ENCODE measurements at regions not wholly inside any gene's neighbourhood (a gene's known extent, or its start where the extent isn't known, plus 50 kb on each side); places are given as distances from the start of the nearest gene placed in this dataset.

GRCh38 chr13:94776300-94776699 lies 64.0 kb upstream of the SOX21 start:
- Histone ChIP-seq H3K9me3 (ENCODE audit: control insufficient read depth, low read depth, low read length) (no peaks in the 10 kb centered on the region), H3K27ac (ENCODE audit: low read length) (no peak overlapping the region), H3K4me3 (ENCODE audit: low read length) (no peak overlapping the region), H3K27me3 (ENCODE audit: control insufficient read depth, insufficient read depth, low read length) (no peaks in the 10 kb centered on the region), H3K36me3 (ENCODE audit: control insufficient read depth, low read depth, low read length) (no peaks in the 10 kb centered on the region), H3K9ac (ENCODE audit: low read length) (no peak overlapping the region), H3K4me1 (ENCODE audit: control insufficient read depth, low read depth, low read length) (peaks cover 15% of the 10 kb centered on the region)

DNA sequence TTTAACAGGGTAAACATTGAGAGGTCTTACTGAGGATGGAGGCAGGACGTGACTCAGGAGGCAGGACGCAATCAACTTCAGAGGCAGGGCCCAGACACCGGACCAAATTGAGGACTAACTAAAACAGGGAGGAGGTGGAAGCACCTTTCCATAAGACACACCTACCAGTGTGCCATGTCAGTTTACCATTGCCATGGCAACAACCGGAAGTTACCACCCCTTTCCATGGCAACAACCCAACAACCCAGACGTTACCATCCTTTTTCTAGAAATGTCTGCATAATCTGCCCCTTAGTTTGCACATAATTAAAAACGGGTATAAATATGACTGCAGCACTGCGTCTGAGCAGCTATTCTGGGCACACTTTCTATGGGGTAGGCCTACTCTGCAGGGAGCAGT lies 53.5 kb upstream of the SOX21 start:
- no peaks in the 10 kb centered on the region for H3K9me3 ChIP-seq (ENCODE audit: control insufficient read depth, low read depth, low read length)
- no peak overlapping the region for H3K27ac ChIP-seq (ENCODE audit: low read length)
- H3K9ac ChIP-seq (ENCODE audit: low read length) = no peak overlapping the region
- peaks cover 21% of the 10 kb centered on the region for H3K4me1 ChIP-seq (ENCODE audit: control insufficient read depth, low read depth, low read length)
- H3K27me3 ChIP-seq (ENCODE audit: control insufficient read depth, insufficient read depth, low read length) = no peaks in the 10 kb centered on the region
- no peaks in the 10 kb centered on the region for H3K36me3 ChIP-seq (ENCODE audit: control insufficient read depth, low read depth, low read length)
- H3K4me3 ChIP-seq (ENCODE audit: low read length) = no peak overlapping the region

DNA sequence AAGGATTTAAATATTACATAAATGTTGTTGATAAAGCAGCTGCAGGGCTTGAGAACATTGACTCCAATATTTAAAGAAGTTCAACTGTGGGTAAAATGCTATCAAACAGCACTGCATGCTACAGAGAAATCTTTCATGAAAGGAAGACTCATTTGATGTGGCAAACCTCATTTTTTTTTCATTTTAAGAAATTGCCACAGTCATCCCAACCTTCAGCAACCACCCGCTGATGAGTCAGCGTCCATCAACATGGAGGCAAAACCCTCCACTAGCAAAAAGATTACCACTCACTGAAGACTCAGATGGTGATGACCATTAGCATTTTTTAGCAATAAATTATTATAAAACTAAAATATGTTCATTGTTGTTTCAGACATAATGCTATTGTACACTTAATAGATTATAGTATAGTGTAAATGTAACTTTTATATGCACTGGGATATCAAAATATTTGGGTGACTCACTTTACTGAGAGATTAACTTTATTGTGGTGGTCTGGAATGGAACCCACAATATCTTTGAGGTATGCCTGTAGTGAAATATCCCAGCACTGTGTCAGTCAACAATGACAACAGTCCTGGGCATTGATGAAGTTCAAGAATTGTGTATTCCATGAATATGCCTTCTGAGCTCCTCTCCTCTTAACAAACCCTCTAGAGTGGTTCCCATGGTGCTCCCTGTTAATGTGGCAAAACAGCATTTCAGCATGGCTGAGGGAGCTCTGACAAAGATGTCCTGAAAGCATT lies 52.4 kb upstream of the SOX21 start:
- Histone ChIP-seq H3K9ac (ENCODE audit: low read length) (no peak overlapping the region), H3K4me3 (ENCODE audit: low read length) (no peak overlapping the region), H3K9me3 (ENCODE audit: control insufficient read depth, low read depth, low read length) (no peaks in the 10 kb centered on the region), H3K27ac (ENCODE audit: low read length) (no peak overlapping the region), H3K27me3 (ENCODE audit: control insufficient read depth, insufficient read depth, low read length) (no peaks in the 10 kb centered on the region), H3K4me1 (ENCODE audit: control insufficient read depth, low read depth, low read length) (peaks cover 27% of the 10 kb centered on the region), H3K36me3 (ENCODE audit: control insufficient read depth, low read depth, low read length) (no peaks in the 10 kb centered on the region)

All from iPS-18a (cell line).